ENCODE measurements at regions not wholly inside any gene's neighbourhood (a gene's known extent, or its start where the extent isn't known, plus 50 kb on each side); places are given as distances from the start of the nearest gene placed in this dataset.

- no peak for DNase-seq
Observed at GRCh38 chr1:37130221-37130948, 96.1 kb upstream of the GRIK3 start.

- no peak for DNase-seq
Observed at GRCh38 chr1:37131281-37131680, 97.0 kb upstream of the GRIK3 start.

- DNase-seq, result no peak
Observed at GRCh38 chr1:37133276-37134145, 99.2 kb upstream of the GRIK3 start.

GRCh38 chr1:37134599-37134998, 100.3 kb upstream of the GRIK3 start:
- no peak for DNase-seq

GRCh38 chr1:37135032-37135431, 100.7 kb upstream of the GRIK3 start:
- no peak for DNase-seq

DNA sequence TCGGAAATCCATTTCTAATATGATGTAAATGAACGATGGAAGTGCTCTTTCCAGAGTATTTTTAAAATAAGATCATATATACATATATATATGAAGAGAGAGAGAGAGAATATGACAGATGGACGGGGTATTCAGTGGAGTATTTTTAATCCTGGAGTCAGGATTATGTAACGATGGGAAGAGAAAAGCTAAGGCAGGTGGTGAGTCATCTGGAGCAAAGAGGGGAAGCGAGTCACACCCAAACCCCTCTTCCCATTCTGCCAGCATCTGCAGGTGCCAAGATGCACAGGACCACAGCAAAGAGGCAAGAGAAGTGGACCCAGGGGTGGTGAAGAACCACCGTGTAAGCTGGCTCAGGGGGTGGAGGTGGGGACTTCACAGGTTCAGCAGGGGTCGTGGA, 102.7 kb upstream of the GRIK3 start:
- DNase-seq, result peak; percentile 76 to 91

- DNase-seq, result peak; percentile 62 to 84
Observed at GRCh38 chr1:37137601-37138000, 103.3 kb upstream of the GRIK3 start.

DNA sequence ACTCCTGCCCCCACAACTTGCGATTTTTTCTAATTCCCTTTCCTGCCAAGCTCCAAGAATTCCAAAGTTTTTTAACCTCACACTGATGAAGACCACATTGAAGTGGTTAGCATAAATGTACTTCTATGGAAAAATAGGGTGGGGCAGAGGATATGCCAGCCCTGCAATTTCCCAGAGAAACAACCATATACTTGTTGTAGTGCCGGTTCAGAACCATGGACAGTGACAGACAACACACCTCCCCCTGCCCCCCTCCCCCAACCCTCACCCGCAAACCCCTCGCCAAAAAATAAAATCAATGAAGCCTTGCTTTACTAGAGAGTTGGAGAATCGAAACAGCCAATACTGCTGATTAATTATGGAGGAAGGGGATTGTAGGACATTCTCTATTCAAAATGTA, 109.5 kb upstream of the GRIK3 start:
- DNase-seq, result no peak

GRCh38 chr1:37146071-37146470, 111.8 kb upstream of the GRIK3 start:
- DNase-seq, result no peak

- no peak for DNase-seq
Observed at GRCh38 chr1:37147392-37147831, 113.1 kb upstream of the GRIK3 start.

DNA sequence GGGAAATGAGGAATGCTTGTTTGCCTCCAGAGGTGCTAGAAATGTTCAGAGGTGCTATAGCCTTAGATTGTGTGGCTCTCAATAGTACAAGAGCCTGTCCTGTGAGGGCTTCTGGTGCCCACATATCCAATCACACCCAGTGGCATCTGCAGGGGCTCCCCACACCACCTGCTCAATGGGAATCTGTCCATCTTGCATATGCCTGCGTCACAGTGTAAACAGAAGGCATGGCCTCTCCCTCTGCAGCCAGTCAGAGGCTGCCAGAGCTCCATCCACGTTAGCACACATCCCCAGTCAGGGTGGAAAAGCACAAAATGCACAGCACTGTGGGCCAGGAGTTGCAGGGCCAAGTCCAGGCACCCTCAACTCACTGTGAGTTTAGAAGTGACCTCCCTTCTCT, 113.6 kb upstream of the GRIK3 start:
- no peak for DNase-seq

- DNase-seq, result no peak
Observed at GRCh38 chr1:37148663-37149062, 114.3 kb upstream of the GRIK3 start.

DNA sequence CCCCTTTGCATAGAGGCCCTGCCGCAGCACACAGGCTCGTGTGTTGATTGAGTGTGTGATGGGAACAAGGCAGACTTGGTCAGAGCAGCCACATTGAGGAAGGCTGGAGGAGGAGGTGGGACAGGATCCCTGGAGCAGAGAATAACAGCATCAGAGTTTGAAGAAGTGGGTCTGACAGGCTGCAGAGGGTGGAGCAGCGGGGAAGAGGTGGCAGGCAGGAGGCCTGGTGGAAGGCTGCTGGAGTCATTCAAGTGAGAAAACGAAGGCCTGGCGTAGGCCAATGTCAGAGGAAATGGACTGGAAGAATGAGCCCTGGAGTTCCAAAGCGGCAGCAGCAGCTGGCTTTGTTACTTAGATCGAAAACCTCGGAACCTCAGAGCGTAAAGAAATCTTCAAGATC, 115.0 kb upstream of the GRIK3 start:
- DNase-seq, result no peak

- no peak for DNase-seq
Observed at GRCh38 chr1:37150986-37151385, 116.7 kb upstream of the GRIK3 start.

GRCh38 chr1:37151789-37152188, 117.5 kb upstream of the GRIK3 start:
- DNase-seq, result no peak

DNA sequence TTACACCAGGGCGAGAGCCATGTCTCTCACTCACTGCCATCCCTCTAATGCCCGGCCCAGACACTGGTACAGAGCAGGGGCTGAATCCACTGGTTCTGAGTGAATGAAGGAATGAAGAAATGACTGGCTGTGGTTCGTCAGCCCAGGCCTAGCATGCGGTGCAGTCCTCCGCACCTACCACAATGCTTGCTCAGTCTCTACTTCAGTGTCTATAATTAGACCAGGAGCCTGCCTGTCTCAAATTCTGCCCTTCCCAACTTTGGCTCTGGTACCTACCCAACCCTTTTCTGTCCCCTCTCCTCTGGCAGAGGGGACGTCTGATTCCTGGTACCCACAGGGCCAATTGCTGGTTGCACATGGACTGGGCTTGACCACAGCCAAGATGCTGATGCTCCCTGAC, 118.2 kb upstream of the GRIK3 start:
- no peak for DNase-seq

DNA sequence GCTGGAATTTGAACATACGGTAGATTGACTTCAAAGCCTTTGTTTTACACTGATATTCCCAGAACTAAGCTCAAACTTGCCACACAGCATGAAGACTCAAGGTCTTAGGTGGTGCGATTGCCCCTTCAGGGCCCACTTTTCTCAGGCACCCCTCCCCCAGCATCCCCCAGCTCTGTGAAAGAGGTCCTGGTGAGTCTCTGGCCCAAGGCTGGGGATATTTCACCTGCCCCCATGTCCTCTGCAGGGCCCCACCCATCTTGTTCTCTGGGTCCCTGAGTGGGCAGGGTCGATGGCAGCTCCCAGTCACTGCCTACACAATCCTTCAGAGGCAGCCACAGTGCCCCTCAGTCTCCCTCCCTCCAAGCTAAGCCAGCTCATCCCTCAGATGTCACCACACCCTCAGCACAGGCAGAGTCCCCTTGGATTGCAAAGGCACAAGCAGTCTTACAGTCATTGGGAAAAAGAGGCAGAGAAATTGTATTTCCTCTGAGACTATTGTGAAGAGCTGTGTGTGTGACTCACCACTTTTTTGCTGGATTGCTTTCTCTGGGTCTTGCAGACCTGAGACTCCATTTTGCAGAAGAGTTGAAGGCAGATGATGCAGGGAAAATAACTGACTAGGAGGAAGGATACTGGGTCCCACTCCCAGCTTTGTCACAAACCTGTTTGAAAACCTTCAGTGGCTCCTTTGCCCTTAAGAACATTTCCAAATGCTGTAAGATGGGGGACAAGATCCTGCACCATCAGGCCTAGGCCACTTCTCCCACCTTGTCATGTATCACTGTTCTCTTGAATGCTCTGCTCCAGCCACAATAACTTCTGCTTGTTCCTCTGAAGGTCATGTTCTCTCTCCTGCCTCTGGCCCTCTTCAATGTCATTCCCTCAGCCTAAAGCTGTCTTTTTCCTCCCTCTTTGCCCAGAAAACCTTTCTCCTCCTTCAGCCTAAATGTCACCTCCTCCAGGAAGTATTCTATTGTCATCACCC, 119.1 kb upstream of the GRIK3 start:
- DNase-seq, result no peak

DNA sequence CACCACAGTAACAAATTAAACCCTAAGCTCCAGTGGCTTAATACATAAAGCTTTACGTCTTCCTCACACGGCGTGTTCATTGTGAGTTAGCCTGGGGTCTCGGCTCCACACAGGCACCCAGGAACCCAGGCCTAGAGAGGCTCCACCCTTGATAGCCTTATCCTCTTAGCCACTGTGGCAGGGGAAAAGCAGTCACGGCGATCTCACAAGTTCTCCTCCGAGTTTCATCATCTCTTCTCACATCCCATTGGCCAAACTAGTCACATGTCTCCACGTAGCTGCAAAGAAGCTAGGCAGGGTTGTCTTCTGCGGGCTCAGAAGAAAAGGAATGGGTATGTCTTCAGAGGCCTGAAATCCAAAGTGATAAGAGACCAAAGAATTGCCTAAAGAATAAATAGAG, 122.3 kb upstream of the GRIK3 start:
- no peak for DNase-seq

DNA sequence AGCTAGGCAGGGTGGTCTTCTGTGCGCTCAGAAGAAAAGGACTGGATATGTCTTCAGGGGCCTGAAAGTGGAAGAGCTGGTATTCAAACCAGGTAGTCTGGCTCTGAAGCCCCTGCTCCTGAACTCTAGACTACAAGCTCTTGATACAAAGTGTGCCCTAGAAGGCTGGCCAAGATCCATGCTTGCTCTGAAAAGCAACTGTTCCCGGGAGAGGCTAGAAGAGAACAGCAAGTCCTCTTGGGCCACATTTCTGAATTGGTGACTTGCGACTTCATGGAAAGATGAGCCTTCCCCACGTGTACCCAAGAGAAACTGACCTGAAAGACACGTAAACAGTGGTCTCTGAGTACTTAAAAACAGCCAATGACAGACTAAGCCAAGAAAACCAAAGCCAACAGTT, 123.3 kb upstream of the GRIK3 start:
- no peak for DNase-seq

DNA sequence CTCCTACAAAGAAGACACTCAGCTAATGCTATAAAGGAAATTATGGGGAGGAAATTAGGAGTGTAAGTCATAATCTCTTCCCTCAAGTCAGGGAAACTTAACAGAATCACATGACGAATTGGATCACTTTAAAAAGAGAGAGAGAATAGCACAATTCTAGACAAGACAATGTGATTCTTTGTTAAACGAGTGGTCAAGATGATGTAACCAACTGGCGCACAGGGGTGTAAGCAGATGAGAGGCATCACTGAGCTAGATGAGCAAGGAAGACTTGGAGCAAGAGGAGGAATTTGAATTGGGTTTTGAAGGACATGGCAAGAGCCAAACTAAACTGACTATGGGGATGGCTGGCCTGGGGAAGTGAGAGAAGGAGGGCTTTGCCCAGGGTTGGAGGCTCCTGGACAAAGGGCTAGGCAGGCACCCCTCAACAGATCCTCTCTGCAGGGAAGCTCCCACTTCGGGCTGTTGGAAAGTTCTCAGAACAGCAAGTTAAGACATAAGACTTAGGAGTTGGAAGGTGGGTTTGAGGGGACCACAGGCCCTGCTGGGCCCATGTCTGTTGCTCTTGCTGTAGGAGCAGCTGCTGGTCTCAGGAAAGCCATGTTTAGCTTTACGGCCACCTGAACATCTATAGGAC, 123.9 kb upstream of the GRIK3 start:
- DNase-seq, result no peak

DNA sequence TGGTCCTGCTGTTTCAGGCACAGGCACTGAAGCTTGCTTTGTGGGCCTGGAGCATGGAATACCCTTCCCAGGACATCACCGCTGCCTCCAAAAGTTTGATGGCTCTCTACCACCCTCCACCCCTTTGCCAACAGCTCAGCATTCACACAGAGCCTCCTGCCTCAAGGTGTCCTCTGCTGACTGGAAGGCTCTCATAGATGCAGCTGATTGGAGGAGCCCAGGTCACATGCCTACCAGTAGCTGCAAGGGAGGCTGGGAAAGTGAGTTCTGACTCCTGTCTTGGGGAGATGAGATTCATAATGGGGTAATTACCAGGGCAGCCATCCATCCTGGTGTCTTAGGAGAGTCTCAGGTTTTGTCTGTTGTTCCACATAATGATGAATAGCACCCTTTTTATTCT, 124.8 kb upstream of the GRIK3 start:
- DNase-seq, result peak in 1 of 2 experiments; percentile 5

DNA sequence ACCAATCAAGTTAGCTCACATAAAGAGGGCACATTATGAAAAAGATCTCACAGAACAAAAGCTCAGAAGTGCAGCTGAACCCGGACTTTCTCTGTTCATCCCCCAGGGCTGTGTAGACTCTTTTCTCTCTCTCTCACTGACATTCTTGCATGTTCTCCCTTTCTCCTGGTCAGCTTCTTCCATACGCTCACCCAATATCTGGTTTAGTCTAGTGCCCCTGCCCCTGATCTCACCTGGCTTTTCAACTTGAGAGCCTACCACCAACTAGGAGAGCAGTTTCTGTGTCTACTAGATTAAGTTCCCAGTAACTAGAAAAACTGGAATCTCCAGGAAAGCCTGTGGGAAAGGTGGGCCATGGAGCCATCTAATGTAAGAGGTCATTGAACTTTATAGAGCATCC, 126.9 kb upstream of the GRIK3 start:
- no peak for DNase-seq

DNA sequence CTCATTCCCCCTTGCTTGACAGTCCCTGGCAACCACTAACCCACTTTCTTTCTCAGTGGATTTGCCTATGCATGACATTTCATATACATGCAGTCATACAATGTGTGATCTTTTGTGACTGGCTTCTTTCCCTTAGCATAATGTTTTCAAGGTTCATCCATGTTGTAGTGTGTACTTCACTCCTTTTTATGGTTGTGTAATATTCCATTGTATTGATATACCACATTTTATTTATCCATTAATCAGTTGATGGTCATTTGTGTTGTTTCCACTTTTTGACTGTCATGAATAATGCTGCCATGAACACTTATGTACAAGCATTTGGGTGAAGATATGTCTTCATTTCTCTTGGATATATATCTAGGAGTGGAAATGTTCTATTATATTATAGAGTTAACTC, 127.7 kb upstream of the GRIK3 start:
- no peak for DNase-seq

Measured in NCI-H524 (cell line).